ENCODE measurements at regions not wholly inside any gene's neighbourhood (a gene's known extent, or its start where the extent isn't known, plus 50 kb on each side); places are given as distances from the start of the nearest gene placed in this dataset.

DNA sequence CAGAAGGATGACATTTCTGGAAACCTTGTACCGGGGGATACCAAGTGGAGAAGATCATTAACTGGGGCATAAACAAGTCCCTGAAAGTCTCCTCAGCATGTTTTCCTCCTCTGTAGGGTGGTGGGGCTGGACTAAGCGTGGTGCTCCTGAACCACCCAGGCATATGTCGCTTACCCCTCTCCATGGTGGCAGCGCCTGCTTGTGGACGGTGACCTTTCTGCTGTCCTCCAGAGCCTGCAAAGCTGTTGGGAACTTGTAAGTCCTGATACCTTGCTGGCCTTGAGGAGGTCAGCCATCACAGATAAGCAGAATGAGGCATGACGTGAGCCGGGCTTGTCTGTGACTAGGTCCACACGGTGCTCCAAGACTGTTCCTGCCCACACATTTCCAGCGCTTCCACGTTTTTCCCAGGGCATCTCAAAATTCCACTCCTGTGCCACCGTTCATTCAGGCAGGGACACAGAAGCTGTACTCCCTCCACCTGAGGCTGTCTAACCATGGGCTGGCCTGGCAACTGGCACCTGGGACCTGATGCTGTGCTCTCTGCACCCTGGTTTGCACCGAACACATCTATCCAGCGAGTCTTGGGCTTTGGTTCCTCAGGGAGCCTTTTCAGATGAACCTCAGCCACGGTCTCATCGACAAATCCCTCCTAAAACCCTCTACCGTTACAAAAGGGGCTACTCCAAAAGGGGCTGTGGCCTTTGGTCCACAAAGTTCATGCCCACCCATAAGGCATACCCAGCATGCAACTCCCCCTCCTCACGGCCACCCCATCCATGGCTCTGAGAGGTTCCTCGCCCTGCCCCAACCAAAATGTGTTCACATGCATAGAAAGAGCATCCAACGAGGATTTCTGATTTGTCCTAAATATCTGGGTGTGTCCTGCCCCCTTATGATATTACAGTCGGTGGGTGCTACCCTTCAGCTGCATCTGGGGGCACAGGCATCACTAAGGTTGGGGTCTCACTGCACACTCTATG, 199.6 kb upstream of the DIO3 start:
- no peak for FAIRE-seq

- no peak for FAIRE-seq
Observed at GRCh38 chr14:101362529-101363260, 198.6 kb upstream of the DIO3 start.

DNA sequence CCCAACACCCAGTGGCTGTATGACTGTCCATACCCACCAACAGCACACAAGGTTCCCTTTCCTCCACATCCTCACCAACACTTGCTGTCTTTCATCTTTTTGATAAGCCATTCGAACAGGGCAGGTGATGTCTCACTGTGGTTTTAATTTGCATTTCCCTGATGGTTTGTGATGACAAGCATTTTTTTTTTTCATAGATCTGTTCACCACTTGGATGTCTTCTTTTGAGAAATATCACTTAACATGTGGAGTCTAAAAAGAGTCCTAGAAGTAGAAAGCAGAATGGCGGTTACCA, 198.1 kb upstream of the DIO3 start:
- FAIRE-seq, result no peak

DNA sequence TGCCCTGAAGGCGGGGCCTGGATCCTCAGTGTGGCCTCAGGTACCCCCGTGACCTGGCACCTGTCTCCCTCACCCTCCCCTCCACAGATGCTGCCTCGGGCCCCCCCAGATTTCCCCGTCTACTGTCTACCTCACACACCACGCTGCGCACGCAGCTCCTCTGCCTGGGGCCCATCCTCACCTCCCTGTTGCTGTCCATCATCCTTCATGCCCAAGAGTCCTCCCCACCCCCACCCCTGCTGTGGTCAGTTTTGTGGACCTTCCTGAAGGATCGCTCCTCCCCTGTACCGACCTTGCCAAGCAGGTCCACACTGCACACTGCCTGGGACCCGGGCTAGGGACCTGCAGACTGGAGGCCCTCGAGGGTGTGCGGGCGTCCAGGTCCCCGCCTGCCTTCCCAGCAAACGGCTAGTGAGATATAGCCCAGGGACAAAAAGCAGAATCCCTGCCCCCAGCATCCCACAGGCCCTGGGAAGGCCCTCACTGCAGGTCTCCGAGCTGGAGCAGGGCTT, 197.4 kb upstream of the DIO3 start:
- no peak for FAIRE-seq

DNA sequence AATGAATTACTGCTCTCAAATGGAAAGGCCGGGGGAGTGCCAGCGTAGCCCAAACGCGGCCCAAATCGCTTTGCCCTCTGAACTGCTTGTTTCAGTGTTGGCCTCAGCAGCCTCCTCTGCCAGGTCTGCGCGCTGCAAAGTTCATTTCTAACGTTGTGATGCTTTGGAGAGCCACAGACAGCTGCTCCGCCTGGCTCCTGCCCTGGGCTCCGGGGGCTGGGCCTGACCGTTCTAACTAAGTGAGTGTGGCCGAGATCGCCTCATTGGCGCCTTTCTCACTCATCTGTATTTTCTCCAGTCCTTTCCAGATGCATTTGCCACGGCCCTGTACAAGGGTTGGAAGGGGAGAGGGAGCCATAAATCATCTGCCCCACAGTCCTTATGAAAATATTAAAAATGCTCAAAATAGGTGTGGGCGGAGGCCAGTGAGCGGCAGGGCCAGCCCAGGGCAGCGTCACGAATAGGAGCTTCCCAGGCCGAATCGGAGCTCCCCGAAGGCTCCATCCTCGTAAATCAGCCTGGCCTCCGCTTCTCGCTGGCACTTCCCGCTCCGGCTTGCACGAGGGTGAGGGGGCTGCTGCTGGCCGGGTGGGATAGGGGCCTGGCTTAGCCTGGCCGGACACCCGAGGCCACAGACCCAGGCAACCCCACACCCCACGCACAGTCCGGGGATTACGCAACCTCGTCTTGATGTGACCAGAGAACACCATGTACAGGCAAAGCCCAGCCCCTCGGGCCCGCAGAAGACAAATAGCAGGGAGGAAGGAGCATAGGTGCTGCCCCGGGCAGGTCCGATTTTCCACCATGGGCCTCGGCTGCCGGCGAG, 196.6 kb upstream of the DIO3 start:
- no peak for FAIRE-seq

- FAIRE-seq, result no peak
Observed at GRCh38 chr14:101365329-101366158, 195.8 kb upstream of the DIO3 start.

DNA sequence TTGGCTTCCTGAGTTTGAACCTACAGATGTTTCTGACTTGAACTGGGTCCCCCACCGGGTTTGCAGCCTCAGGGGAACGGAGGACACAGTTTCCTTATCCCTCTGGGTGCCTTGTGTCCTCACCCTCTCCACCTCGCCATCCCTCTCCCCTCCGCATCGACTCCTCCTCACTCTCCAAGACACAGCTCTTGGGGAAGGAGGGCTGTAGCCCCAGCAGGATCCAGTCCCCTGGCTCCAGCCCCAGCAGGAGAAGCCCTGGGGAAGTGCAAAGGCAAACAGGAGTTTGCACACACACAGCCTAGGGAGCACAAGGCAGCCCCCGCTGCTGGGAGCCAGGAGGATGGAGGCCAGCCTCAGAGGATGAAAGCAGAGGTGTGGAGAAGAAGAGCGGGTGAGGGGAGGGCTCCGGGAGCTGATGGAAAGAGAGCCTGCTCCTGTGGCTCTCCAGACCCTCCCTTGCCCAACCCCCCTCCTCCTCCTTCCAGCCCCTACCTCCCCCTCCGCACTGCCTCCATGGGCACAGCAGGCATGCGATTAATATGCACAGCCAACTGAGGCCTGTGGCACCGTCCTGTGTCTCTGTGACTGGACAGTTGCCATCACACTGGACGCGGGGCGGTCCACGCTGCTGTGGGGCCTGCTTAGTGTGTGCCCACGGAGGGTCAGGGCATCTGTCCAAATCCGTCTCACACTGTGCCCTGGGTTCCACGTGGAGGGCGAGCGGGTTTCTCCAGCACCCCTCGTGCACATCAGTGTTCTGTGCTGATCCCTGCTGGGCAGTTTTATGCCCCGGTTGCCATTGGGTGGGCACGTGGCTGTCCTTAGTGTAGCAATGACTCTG, 193.7 kb upstream of the DIO3 start:
- no peak for FAIRE-seq

GRCh38 chr14:101368629-101369028, 192.7 kb upstream of the DIO3 start:
- no peak for FAIRE-seq

DNA sequence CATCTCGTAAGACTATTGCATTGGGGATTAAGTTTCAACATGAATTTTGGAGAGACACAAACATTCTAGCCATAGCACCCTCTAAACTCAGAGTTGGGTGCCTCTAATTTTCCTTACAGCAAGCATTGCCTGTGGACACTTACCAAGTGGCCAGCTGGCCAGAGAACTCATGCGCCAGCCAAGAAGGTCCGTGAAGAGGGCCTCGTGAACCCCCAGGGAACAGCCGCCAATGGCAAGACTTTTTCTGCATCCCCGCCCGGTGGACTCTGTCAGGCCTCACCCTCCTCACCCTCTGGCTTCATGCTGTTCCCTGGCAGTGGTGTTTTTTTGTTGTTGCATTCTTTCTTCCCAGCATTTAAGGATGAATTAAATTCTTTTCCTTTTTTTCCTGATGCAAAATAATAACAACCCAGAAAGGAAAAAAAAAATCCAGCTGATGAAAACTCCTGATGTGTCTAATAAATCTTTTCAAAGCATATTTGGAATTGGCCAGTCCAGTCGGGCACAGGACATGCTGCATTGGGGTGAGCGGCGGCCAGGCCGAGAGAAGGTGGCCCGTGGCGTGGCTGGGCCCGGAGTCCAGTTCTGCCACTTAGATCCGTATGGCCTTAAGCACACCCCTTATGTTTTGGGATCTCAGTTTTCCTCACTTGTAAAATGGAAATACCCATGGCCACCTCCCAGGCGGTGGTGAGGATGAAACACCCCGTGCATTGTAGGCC, 191.9 kb upstream of the DIO3 start:
- no peak for FAIRE-seq

GRCh38 chr14:101369916-101370592, 191.2 kb upstream of the DIO3 start:
- FAIRE-seq, result no peak

GRCh38 chr14:101370593-101371569, 190.4 kb upstream of the DIO3 start:
- no peak for FAIRE-seq

DNA sequence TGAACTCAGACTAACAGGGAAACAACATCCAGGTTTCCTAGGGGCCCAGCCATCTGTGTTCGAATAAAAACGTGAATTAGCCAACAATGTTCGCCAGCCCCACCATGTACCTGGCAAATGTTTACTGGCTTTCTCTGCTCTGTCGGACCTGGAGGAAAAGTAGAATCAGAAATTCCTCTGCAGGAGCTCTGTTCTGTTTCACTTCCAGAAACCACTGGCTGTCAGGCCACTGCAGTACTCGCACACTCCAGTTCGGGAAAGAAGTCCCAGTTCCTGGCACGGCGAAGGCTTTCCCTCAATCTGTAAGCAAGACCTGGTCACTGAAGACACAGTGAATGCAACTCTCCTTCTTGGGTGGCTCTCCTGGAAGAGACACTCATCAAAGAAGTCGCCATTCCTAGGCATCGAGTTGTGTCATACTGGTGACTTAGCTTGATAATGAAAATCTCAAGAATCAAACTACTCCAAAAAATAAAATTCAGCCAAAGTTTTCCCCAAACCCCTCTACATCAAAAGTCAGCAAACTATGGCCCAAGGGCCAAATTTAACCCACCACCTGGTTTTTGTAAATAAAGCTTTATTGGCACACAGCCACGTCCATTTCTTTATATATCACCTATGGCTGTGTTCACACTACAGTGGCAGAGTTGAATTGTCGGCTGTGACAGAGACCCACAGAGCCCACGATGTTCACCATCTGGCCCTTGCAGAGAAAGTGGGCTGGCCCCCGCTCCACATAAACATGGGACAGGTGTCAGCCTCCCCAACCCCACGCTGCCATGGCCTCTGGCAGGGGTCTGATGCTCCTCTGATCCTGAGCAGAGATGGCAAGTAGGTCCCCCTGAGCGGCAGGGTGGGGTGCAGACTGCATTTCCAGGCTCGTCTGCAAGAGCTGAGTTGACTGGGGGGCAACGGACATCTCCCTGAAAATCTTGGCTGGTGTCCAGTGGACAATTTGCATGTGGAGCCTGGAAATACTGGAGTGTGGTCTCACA, 189.2 kb upstream of the DIO3 start:
- no peak for FAIRE-seq

GRCh38 chr14:101372894-101373620, 188.2 kb upstream of the DIO3 start:
- no peak for FAIRE-seq

GRCh38 chr14:101373690-101374295, 187.5 kb upstream of the DIO3 start:
- FAIRE-seq, result no peak

- FAIRE-seq, result no peak
Observed at GRCh38 chr14:101374373-101375338, 186.6 kb upstream of the DIO3 start.
